Activated CD4-positive, alpha-beta T cell treated with anti-CD3 and anti-CD28 coated beads, Interleukin-2, amount 50 U/mL, for 4 hours (primary cell): ENCODE measurements at regions not wholly inside any gene's neighbourhood (a gene's known extent, or its start where the extent isn't known, plus 50 kb on each side); places are given as distances from the start of the nearest gene placed in this dataset.

ENCODE experiments used
- DNase-seq, 2 experiments: peaks; one replicate each; pipeline ENCODE4 v3.0.0-alpha.2; 2020

DNA sequence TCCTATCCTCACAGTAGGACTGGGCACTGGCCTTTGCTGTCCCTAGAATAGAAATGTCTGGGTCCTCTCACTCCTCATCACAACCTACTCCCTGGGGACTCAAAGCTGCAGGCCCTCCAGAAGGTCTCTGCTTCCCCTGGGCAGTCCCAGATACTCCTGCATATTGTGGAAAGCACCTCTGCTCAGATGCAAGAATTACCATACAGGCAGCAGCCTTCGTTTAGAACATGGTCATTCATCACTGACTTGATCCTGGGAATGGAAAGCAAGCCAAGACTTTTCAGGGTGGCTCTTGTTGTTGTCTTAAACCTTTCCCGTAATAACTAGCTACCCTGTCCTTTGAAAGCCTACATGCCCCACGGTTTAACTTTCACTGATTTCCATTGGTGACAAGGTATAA is 53.1 kb upstream of the NPAS2 start:
- DNase-seq, result no peak

DNA sequence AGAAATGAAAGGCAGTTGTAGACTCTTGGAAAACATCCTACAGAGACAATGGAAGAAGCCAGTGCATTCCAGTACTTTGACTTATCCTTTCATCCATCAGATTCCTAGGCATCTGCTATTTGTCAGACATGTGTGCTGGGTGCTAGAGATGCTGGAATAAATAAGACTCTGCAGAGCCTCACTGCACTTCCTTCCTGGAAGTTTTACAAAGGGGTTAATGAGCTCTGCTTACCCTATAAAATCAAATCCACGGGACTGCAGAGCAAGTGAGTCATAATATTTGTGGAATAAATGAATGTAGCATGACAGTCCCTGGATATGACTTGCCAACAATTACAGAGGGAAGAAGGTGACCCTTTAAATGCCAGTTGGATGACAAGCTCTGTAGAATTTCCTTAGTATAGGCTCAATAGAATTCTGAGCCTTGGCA is 52.7 kb upstream of the NPAS2 start:
- DNase-seq, result no peak

DNA sequence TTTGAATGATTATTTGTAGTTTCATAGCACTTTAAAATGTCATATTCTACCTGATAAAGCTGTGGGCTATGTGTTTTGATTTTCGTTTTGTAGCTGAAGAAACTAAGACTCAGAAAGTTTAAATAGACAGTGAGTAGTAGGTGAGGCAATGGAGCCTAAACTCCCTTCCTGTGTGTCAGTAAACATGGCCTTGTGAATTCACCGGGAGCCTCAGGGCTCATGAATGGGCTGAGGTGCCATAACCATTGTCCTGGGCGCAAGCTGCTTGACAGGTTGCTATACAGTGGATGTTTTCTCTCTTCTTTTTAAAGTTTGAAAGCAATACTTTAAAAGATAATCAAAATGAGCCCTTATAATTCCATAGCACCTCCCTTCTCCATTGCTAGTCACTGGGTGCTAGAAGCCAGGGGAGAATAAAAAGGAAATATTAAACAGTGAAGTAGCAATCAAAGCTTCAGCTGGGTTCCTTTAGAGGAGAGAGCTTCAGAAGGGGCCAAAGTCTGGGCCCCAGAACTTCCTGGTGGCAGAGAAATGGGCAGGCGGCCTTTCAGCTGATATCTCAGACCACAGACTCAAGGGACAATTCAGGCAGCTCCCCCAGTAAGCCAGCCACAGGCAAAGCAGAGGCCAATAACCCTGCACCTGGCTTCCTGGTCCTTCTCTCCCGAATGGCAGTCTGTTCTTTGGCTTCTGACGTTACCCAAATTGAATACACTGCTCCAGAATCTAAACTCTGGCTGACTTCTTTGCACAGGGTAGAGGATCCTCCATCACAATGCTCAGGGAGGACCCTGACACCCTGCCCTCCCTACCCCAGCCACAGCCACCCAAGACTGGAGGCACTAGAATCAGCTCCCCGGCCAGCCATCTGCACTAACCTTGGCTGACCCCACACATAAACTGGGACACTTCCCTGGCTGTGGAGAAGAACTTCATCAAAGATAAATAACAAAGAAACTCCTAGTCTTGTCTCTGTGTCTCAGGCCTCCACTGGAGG is 51.8 kb upstream of the NPAS2 start:
- DNase-seq, result no peak
